Panc1 (cell line): ENCODE measurements at regions not wholly inside any gene's neighbourhood (a gene's known extent, or its start where the extent isn't known, plus 50 kb on each side); places are given as distances from the start of the nearest gene placed in this dataset.

ENCODE experiments used
- ATAC-seq: fragments of 200-7000 bp; cut with Tn5 transposase; 2 replicates; pipeline ENCODE4 v1.9.1; 2020; ENCODE audit warnings: mild to moderate bottlenecking, moderate library complexity
- BruUV-seq: library from RNA; stranded (reverse); fragments of 400-500 nt; replicated peaks from 2 replicates; lab custom pipeline; 2021; lab: Mats Ljungman, UMichigan
- CTCF ChIA-PET: fragments of 300-600 bp; sonication (Branson Sonifier 250); formaldehyde crosslinking; loops from one replicate; lab custom pipeline; 2022; ENCODE audit warnings: antibody characterized with exemption; lab: Charles Lee
- POLR2A ChIA-PET: fragments of 300-600 bp; sonication (Branson Sonifier 250); formaldehyde crosslinking; loops from one replicate; lab custom pipeline; 2022; ENCODE audit warnings: antibody characterized with exemption; lab: Charles Lee
- DNase-seq: peaks from one replicate; pipeline ENCODE4 v3.0.0-alpha.2; 2010; ENCODE audit warnings: low read depth, low spot score
- H3K27ac ChIP-seq: 2 replicates; pipeline ENCODE4 v1.5.1; 2011; ENCODE audit warnings: mild to moderate bottlenecking, low read length, inconsistent platforms
- H3K27me3 ChIP-seq: fragments of 200-500 bp; sonication (Bioruptor generic); 2 replicates; pipeline ENCODE4 v1.6.0; 2014; ENCODE audit warnings: low read length, inconsistent platforms; ENCODE audit not compliant: control insufficient read depth, insufficient read depth
- H3K36me3 ChIP-seq: fragments of 200-500 bp; sonication (Bioruptor generic); 2 replicates; pipeline ENCODE4 v1.5.1; 2014; ENCODE audit warnings: inconsistent platforms, mild to moderate bottlenecking, low read length, moderate library complexity; ENCODE audit not compliant: control insufficient read depth, insufficient read depth
- H3K4me1 ChIP-seq: 2 replicates; pipeline ENCODE4 v1.5.1; 2011; ENCODE audit warnings: inconsistent platforms, mild to moderate bottlenecking, low read length, moderate library complexity; ENCODE audit not compliant: control insufficient read depth, insufficient read depth
- H3K4me3 ChIP-seq, 2 experiments: 2 replicates each; pipeline ENCODE4 v1.5.1; 2011 to 2012; ENCODE audit warnings: low read depth in 2 of 2, low read length in 2 of 2, mild to moderate bottlenecking in 2 of 2, inconsistent platforms in 1 of 2, moderate library complexity in 1 of 2
- H3K9me3 ChIP-seq: fragments of 200-500 bp; sonication (Bioruptor generic); 2 replicates; pipeline ENCODE4 v1.5.1; 2014; ENCODE audit warnings: low read depth, mild to moderate bottlenecking, inconsistent platforms, low read length, moderate library complexity; ENCODE audit not compliant: control insufficient read depth, insufficient read depth
- POLR2AphosphoS5 ChIP-seq: IDR thresholded peaks from 2 replicates; pipeline ENCODE4 v1.6.1; 2012; ENCODE audit warnings: mild to moderate bottlenecking, low read depth, low read length, moderate library complexity
- SIN3A ChIP-seq: IDR thresholded peaks from 2 replicates; pipeline ENCODE4 v1.6.1; 2012; ENCODE audit warnings: low read depth, mild to moderate bottlenecking, low read length, moderate library complexity, borderline replicate concordance; ENCODE audit not compliant: insufficient read depth
- TCF7L2 ChIP-seq: IDR thresholded peaks from 2 replicates; pipeline ENCODE4 v1.6.1; 2011; ENCODE audit warnings: mild to moderate bottlenecking, low read depth, low read length, inconsistent platforms
- in situ Hi-C: cut with HindIII; loops from 2 replicates; pipeline ENCODE4 v1.10.0; 2016; ENCODE audit warnings: low sequenced_read_pairs, low pct_unique_long_range_greater_than_20kb
- intact Hi-C: fragments of 100-400 bp; cut with micrococcal nuclease; formaldehyde crosslinking; loops from one replicate; pipeline ENCODE4 v1.10.0; 2022; ENCODE audit not compliant: unreplicated experiment
- TF ChIP-seq, protein P1 (sequence below), 2 experiments: IDR thresholded peaks; 2 replicates each; pipeline ENCODE4 v1.6.1; 2011 to 2012; ENCODE audit warnings: low read depth in 2 of 2, control low read depth in 1 of 2, low read length in 1 of 2, mild to moderate bottlenecking in 1 of 2, moderate library complexity in 1 of 2; ENCODE audit not compliant: insufficient read depth in 1 of 2
- TF ChIP-seq, protein P2 (sequence below): fragments of 450-650 bp; IDR thresholded peaks from 2 replicates; pipeline ENCODE4 v1.5.1; 2017; ENCODE audit warnings: mild to moderate bottlenecking

DNA sequence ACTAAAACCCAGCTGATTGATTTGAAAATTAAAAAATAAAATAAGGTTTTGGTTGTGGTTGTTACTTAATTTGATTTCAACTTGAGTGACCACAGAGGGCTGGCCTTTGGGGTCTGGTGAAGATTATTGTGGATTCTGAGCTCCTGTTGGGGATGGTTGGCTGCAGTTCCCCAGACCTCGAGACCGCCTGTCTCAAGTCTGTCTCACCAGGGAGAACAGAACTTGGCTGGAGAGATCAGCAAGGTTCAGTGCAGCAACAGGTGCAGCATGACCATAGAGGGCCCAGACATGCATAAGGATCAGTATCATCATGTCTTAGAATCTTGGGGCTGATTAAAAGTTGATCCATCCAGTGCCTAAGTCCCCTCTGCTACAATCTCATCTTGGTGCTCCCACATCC, 491.9 kb downstream of the BCOR start:
- no TSS peak for BruUV-seq
- POLR2A ChIA-PET, result no interaction called here

GRCh38 chrX:39609941-39610340, 487.8 kb downstream of the BCOR start:
- in situ Hi-C loops (no loop called here), intact Hi-C loops (no loop called here)
- no peaks in the 10 kb centered on the region for H3K36me3 ChIP-seq
- POLR2A ChIA-PET, result no interaction called here
- no peaks in the 10 kb centered on the region for H3K4me1 ChIP-seq
- H3K27me3 ChIP-seq, result no peaks in the 10 kb centered on the region
- no peak overlapping the region for H3K4me3 ChIP-seq
- CTCF ChIA-PET, result no interaction called here
- no peak for DNase-seq
- ATAC-seq, result no peak
- H3K27ac ChIP-seq, result no peak overlapping the region
- TF ChIP-seq TCF7L2 (no peak), SIN3A (no peak), POLR2AphosphoS5 (no peak)
- TF ChIP-seq, protein P1, sequence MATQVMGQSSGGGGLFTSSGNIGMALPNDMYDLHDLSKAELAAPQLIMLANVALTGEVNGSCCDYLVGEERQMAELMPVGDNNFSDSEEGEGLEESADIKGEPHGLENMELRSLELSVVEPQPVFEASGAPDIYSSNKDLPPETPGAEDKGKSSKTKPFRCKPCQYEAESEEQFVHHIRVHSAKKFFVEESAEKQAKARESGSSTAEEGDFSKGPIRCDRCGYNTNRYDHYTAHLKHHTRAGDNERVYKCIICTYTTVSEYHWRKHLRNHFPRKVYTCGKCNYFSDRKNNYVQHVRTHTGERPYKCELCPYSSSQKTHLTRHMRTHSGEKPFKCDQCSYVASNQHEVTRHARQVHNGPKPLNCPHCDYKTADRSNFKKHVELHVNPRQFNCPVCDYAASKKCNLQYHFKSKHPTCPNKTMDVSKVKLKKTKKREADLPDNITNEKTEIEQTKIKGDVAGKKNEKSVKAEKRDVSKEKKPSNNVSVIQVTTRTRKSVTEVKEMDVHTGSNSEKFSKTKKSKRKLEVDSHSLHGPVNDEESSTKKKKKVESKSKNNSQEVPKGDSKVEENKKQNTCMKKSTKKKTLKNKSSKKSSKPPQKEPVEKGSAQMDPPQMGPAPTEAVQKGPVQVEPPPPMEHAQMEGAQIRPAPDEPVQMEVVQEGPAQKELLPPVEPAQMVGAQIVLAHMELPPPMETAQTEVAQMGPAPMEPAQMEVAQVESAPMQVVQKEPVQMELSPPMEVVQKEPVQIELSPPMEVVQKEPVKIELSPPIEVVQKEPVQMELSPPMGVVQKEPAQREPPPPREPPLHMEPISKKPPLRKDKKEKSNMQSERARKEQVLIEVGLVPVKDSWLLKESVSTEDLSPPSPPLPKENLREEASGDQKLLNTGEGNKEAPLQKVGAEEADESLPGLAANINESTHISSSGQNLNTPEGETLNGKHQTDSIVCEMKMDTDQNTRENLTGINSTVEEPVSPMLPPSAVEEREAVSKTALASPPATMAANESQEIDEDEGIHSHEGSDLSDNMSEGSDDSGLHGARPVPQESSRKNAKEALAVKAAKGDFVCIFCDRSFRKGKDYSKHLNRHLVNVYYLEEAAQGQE (IDR thresholded peaks at IDR 0.05; ENCODE audit: insufficient read depth in 1 of 2, low read depth in 2 of 2, low read length in 1 of 2), result no peak
- TF ChIP-seq, protein P2, sequence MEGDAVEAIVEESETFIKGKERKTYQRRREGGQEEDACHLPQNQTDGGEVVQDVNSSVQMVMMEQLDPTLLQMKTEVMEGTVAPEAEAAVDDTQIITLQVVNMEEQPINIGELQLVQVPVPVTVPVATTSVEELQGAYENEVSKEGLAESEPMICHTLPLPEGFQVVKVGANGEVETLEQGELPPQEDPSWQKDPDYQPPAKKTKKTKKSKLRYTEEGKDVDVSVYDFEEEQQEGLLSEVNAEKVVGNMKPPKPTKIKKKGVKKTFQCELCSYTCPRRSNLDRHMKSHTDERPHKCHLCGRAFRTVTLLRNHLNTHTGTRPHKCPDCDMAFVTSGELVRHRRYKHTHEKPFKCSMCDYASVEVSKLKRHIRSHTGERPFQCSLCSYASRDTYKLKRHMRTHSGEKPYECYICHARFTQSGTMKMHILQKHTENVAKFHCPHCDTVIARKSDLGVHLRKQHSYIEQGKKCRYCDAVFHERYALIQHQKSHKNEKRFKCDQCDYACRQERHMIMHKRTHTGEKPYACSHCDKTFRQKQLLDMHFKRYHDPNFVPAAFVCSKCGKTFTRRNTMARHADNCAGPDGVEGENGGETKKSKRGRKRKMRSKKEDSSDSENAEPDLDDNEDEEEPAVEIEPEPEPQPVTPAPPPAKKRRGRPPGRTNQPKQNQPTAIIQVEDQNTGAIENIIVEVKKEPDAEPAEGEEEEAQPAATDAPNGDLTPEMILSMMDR, result no peak
- H3K9me3 ChIP-seq, result no peaks in the 10 kb centered on the region
- no TSS peak for BruUV-seq

More for the DNA sequence above, 491.9 kb downstream of the BCOR start:
- TF ChIP-seq, protein P1 (IDR thresholded peaks at IDR 0.05; ENCODE audit: insufficient read depth in 1 of 2, low read depth in 2 of 2, low read length in 1 of 2), result no peak
- TF ChIP-seq POLR2AphosphoS5 (no peak), SIN3A (no peak), TCF7L2 (no peak)
- TF ChIP-seq, protein P2, result no peak
- Histone ChIP-seq H3K9me3 (no peaks in the 10 kb centered on the region), H3K4me1 (no peaks in the 10 kb centered on the region), H3K4me3 (no peak overlapping the region), H3K27me3 (no peaks in the 10 kb centered on the region), H3K36me3 (no peaks in the 10 kb centered on the region), H3K27ac (no peak overlapping the region)
- intact Hi-C loops (no loop called here), in situ Hi-C loops (no loop called here)
- CTCF ChIA-PET, result no interaction called here
- DNase-seq (no peak), ATAC-seq (no peak)
